GM18868 (cell line): ENCODE measurements at regions not wholly inside any gene's neighbourhood (a gene's known extent, or its start where the extent isn't known, plus 50 kb on each side); places are given as distances from the start of the nearest gene placed in this dataset.
"Not testable (repeated sequence)": the region's sequence is repeated elsewhere in the genome, so short reads cannot be mapped to it uniquely, and the experiment has no call there.

Experiments used
- ATAC-seq: cut with Tn5 transposase; IDR thresholded peaks from one replicate; pipeline ENCODE4 v1.9.1; 2021; ENCODE audit warnings: mild to moderate bottlenecking, moderate library complexity; ENCODE audit not compliant: unreplicated experiment

GRCh38 chr2:36302911-36303310 is 52.7 kb upstream of the CRIM1 start:
- ATAC-seq: no peak

- ATAC-seq: no peak
Observed at GRCh38 chr2:36301843-36302242, 53.7 kb upstream of the CRIM1 start.

- ATAC-seq: peak; percentile 47
Observed at GRCh38 chr2:36300697-36301096, 54.9 kb upstream of the CRIM1 start.

- ATAC-seq: no peak
Observed at GRCh38 chr2:36296798-36297197, 58.8 kb upstream of the CRIM1 start.

GRCh38 chr2:36294316-36294721 is 61.3 kb upstream of the CRIM1 start:
- no peak for ATAC-seq

- no peak for ATAC-seq
Observed at GRCh38 chr2:36290306-36290856, 65.2 kb upstream of the CRIM1 start.

GRCh38 chr2:36289731-36290130 is 65.8 kb upstream of the CRIM1 start:
- no peak for ATAC-seq

- ATAC-seq: no peak
Observed at GRCh38 chr2:36287363-36288275, 68.0 kb upstream of the CRIM1 start.

GRCh38 chr2:36279506-36279905 is 76.1 kb upstream of the CRIM1 start:
- not testable (repeated sequence) for ATAC-seq

GRCh38 chr2:36277881-36278523 is 77.6 kb upstream of the CRIM1 start:
- no peak for ATAC-seq

GRCh38 chr2:36277146-36277808 is 78.3 kb upstream of the CRIM1 start:
- no peak for ATAC-seq

GRCh38 chr2:36271266-36271665 is 84.3 kb upstream of the CRIM1 start:
- ATAC-seq: no peak

- no peak for ATAC-seq
Observed at GRCh38 chr2:36270758-36271157, 84.8 kb upstream of the CRIM1 start.

- no peak for ATAC-seq
Observed at GRCh38 chr2:36267194-36267593, 88.4 kb upstream of the CRIM1 start.

- no peak for ATAC-seq
Observed at GRCh38 chr2:36266536-36267121, 88.9 kb upstream of the CRIM1 start.

- no peak for ATAC-seq
Observed at GRCh38 chr2:36262581-36262980, 93.0 kb upstream of the CRIM1 start.

- ATAC-seq: no peak
Observed at GRCh38 chr2:36255863-36256262, 99.7 kb upstream of the CRIM1 start.

GRCh38 chr2:36253086-36253485 is 102.5 kb upstream of the CRIM1 start:
- no peak for ATAC-seq

- ATAC-seq: peak; percentile 84
Observed at GRCh38 chr2:36246320-36246990, 109.1 kb upstream of the CRIM1 start.

GRCh38 chr2:36245651-36246050 is 109.9 kb upstream of the CRIM1 start:
- ATAC-seq: no peak
